NCI-H524 (cell line): ENCODE measurements at regions not wholly inside any gene's neighbourhood (a gene's known extent, or its start where the extent isn't known, plus 50 kb on each side); places are given as distances from the start of the nearest gene placed in this dataset.
A peak's percentile ranks its signal among the peaks of the same experiment; 100 is the strongest.
"Not testable (repeated sequence)": the region's sequence is repeated elsewhere in the genome, so short reads cannot be mapped to it uniquely, and the experiment has no call there.

ENCODE experiments used
- DNase-seq, 2 experiments: peaks; one replicate each; lab custom pipeline; 2025; lab: John Stamatoyannopoulos, UW

DNA sequence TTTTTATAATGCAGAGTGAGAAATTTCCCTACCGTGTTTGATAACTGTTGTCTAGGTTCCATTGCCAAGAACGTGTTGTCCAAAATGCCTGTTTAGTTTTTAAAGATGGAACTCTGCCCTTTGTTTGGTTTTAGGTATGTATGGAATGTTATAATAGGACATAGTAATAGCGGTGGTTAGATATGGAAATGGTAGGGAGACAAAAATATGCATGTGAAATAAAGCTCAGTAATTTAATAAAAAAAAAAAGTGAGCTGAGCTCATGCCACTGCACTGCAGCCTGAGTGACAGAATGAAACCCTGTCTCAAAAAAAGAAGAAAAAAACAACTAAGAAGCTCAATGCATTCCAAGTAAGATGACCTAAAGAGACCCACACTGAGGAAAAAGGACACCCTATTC lies 72.9 kb downstream of the ZNF783 start:
- DNase-seq, result no peak

DNA sequence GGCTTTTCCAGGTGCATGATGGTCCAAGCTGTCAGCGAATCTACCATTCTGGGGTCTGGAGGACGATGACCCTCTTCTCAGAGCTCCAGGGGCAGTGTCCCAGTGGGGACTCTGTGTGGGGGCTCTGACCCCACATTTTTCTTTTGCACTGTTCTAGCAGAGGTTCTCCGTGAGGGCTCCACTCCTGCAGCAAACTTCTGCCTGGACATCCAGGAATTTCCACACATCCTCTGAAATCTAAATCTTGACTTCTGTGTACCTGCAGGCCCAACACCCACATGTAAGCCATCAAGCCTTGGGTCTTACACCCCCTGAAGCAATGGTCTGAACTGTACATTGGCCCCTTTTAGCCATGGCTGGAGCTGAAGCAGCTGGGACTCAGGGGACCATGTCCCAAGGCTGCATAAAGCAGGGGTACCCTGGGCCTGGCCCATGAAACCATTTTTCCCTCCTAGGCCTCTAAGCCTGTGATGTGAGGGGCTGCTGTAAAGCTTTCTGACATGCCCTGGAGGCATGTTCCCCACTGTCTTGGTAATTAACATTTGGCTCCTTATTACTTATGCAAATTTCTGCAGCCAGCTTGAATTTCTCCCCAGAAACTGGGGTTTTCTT lies 86.9 kb downstream of the ZNF783 start:
- DNase-seq, result no peak

DNA sequence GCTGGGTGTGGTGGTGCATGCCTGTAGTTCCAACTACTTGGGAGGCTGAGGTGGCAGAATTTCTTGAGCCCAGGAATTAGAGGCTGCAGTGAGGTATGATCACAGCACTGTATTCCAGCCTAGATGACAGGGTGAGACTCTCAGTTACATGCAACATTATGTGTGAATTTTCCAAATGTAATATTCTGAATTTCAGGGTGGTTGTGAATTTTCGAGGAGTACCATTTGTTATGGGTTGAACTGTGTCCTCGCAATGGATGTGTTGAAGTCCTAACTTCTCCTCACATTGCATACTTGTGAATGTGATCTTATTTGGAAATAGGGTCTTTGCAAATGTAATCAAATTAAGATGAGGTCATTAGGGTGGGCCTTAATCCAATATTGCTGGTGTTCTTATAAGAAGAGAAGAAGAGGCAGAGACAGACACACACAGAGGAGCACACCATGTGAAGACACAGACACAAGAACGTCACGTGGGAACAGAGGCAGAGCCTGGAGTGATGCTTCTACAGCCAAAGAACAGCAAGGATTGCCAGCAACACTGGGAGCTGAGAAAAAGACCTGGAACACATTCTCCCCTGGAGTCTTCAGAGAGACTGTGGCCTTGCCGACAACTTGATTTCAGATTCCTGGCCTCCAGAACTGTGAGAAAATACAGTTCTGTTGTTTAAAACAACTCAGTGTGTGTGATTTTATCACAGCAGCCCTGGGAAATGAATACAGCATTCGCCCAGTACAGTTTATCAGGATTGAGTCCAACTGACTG lies 91.9 kb downstream of the ZNF783 start:
- DNase-seq, result no peak

DNA sequence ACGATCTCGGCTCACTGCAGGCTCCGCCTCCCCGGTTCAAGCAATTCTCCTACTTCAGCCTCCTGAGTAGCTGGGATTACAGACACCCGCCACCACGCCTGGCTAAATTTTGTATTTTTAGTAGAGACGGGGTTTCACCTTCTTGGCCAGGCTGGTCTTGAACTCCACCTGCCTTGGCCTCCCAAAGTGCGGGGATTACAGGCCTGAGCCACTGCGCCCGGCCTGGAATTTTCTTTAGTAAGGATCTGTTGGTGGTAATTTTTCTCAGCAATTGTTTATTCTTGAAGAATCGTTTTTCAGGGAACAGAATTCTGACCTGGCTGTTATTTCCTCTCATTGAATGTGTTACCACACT lies 93.0 kb downstream of the ZNF783 start:
- not testable (repeated sequence) for DNase-seq

DNA sequence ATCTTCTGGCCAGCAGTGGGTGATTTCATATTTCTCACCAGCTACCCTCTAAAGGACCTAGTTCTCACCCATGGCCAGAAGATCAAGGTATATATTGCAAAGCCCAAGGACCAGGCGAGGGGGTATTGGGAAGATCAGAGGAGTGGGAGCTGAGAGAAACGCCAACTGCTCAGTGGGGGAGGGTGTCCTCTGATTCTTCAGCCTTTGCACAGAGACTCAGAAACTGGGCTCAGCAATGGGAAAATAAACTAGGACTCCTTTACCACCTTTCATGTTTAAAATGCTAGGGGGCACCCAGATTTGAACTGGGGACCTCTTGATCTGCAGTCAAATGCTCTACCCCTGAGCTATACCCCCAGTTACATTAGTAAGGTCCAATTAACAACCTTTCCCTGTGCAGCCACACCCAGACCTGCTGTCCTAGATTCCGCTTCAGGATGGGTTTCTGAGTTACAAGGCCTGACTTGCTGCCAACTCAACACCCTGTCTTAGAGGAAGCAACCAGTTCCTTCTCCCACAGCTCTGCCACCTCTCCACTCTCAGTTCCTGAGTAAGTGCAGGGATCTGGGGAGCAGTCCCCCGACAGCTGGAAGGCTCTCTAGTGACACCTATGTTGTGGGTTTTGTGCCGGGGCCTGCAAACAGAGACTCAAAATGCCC lies 93.5 kb downstream of the ZNF783 start:
- DNase-seq, result peak; percentile 33 to 71

DNA sequence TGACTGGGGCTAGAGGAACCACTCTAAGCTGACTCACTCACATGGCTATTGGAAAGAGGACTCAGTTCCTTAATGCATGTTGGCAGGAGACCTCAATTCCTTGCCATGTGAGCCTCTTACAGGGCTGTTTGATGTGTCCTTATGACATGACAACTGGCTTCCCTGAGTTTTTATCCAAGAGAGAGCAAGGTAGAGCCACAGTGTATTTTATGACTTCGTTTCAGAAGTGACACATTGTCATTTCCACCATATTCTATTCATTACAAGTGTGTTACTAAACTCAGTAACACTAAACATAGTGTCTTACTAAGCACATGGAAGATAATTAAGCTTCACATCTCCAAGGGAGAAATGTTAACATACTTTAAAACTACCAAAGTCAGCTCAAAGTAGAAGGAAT lies 98.2 kb downstream of the ZNF777 start:
- DNase-seq, result no peak

DNA sequence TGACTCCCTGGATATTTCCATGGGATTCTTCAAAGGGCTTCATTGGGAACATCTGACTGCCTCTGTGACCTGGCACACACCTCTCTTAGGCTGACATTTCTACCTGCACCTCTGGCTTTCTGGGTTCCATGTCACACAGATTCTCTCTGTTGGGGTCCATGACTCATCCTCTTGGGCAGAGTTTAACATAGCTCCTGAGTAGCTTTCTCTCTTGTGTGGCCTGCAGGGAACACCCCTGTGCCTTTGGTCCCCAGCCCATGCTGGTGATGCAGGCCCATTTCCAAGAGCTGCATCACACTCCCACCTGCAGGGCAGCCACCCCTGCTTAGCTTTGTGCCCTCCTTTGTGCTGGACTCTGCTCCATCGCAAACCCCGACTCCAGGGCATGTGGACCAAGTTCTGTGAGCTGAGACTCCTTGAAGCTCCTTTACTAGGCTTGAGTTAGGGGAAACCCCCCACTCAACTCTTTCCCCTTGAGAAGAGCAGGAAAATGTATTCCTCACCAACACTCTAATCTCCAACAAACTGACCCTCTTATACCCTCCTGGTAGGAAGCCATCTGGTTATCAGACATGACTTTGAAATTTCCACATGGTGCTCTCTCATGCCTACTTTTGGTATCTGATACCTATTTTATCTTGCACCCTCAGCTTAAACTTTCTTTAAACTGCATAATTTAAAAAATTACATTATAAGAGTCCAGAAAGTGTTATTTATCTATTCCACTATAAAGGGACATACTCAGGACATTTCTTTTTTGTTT lies 93.3 kb downstream of the ZNF777 start:
- no peak for DNase-seq

DNA sequence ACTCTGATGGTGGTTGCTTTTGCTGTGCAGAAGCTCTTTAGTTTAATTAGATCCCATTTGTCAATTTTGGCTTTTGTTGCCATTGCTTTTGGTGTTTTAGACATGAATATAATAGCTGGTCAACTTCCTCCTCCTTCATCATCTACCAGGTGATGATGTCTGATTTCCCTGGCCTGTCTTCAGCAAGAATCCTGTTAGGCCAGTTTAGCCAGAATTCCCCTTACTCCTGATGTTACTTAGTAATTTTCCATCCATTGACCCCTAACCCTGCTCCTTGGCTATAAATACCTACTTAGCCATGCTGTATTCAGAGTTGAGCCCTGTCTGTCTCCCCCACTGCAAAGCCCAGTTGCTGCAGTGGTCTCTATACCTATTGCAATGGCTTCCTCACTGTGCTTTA lies 91.4 kb downstream of the ZNF777 start:
- DNase-seq, result no peak

DNA sequence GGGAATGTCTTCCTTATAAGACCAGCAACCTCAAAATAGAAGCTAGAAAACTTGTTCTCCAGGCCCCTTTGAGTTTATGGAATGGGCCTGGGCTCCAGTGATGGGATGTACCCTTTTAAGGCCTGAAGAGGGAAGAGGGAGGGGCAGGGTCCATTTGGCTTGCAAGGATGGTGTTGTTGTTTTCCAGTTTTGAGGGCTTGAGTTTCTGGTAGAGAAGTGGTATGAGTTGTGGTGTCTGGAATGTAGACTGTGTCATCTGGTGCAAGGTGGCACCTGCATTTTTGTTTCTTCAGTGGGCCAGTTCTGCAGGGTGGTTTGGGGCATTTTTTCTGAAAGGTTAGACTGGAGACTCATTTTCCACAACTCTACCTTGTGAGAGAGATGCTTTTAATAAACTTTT lies 90.1 kb downstream of the ZNF777 start:
- DNase-seq, result no peak

DNA sequence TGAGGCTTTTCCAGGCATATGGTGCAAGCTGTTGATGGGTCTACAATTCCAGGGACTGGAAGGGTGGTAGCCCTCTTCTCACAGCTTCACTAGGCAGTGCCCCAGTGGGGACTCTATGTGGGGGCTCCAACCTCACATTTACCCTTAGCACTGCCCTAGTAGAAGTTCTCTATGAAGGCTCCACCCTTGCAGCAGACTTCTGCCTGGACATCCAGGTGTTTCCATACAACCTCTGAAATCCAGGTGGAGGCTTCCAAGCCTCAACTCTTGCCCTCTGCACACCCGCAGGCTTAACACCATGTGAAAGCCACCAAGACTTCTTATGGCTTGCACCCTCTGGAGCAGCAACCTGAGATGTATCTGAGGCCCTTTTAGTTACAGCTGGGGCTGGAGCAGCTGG lies 87.8 kb downstream of the ZNF777 start:
- DNase-seq, result no peak

DNA sequence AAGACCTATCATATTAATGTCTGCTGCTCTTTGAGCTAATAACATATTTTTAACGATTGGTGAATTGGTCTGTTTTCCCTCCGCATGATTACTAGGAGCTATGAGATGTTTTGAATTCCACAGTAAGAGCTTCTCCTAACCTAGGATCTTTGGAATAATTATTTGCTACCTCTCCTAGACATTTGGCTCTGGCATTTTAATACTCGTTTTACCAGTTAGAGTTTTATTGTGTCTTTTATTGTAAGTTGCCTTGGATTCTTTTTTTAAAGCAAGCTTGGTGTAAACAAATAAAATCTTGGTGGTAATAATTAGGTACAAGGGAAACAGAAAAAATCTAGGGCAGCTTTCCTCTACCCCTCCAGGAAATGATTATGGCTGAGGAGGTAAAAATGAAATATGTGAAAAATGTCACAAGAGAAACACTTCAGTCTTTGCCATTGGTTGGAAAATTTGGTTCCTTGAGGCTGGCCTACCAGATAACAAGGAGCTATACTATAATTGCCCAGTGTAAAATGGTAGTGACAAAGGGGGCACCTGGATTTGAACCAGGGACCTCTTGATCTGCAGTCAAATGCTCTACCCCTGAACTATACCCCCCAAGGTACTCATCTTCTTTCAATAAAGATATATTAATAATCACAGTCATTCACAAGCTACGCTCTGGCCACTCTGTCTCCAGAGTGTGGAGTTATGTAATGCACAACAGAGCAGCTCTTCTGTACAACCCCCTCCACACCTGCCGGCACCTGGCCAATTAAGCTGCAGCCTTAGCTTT lies 85.4 kb downstream of the ZNF777 start:
- peak in 1 of 2 experiments; percentile 3 for DNase-seq

DNA sequence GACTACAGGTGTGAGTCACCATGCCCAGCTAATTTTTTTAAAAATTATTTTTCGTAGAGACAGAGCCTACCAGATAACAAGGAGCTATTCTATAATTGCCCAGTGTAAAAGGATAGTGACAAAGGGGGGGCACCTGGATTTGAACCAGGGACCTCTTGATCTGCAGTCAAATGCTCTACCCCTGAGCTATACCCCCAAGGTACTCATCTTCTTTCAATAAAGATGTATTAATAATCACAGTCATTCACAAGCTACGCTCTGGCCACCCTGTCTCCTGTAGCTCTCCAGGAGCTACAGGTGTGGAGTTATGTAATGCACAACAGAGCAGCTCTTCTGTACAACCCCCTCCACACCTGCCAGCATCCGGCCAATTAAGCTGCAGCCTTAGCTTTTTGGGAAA lies 83.5 kb downstream of the ZNF777 start:
- DNase-seq, result peak in 1 of 2 experiments; percentile 33

DNA sequence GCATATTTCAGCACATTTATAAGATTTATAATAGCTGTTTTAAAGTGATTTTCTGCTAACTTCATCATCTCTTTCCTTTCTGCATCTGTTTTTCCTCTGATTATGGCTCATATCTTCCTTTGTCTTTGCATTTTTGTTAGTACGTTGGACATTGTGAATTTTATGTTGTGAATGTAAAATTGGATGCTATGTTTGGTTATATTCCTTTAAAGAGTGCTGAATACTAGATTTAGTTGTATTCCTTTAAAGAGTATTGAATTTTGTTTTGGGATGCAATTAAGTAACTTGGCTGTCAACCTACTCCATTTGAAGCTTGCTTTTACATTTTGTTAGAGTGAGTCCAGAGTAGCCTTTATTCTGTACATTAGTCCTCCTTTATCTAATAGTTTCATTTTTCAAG lies 81.2 kb downstream of the ZNF777 start:
- no peak for DNase-seq

DNA sequence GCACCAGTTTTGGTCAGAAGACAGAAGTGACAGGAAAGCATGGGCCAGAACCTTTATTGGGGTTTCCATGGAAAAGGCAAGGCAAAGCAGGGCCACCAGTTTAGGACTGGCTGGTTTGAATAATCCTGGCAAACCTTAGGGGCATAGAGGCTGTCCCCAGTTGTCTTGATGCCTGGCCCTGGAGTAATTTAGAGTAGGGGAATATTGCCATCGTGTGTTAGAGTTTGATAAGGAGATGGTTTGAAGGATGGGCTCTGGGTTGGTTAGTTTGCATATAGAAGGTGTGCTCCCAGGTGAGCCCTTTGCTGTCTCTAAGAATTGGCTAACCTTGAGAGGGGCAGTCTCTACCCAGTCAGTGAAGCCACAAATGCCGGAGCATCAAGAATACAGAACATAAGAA lies 79.6 kb downstream of the ZNF777 start:
- DNase-seq, result peak in 1 of 2 experiments; percentile 6
